Thoracic aorta (tissue), 2 donors: ENCODE measurements at regions not wholly inside any gene's neighbourhood (a gene's known extent, or its start where the extent isn't known, plus 50 kb on each side); places are given as distances from the start of the nearest gene placed in this dataset.

Experiments used
- ATAC-seq: fragments of 150-250 bp; one replicate; pipeline ENCODE4 v1.8.0; 2017; ENCODE audit warnings: low read depth; ENCODE audit not compliant: insufficient number of reproducible peaks, low FRiP score
- DNase-seq: peaks from one replicate; pipeline ENCODE4 v3.0.0-alpha.2; 2020; ENCODE audit warnings: low spot score
- H3K27ac ChIP-seq, 2 donors: fragments of 200-600 bp; sonication (generic); 1 replicate in 1 of 2; 2 replicates in 1 of 2; pipeline ENCODE4 v1.5.1; 2016; ENCODE audit warnings: mild to moderate bottlenecking in 2 of 2, moderate library complexity in 2 of 2
- H3K27me3 ChIP-seq: fragments of 200-600 bp; sonication (generic); replicated peaks from 2 replicates; pipeline ENCODE4 v1.6.0; 2016; ENCODE audit warnings: mild to moderate bottlenecking; ENCODE audit not compliant: insufficient read depth
- H3K36me3 ChIP-seq: fragments of 200-600 bp; sonication (generic); one replicate; pipeline ENCODE4 v1.5.1; 2016
- H3K4me1 ChIP-seq, 2 donors: fragments of 200-600 bp; sonication (generic); 1 replicate in 1 of 2; 2 replicates in 1 of 2; pipeline versions ENCODE4 v1.5.1 to v1.6.0; 2016; ENCODE audit warnings: low read depth in 2 of 2, mild to moderate bottlenecking in 1 of 2; ENCODE audit not compliant: control insufficient read depth in 1 of 2
- H3K4me3 ChIP-seq: fragments of 200-600 bp; sonication (generic); 2 replicates; pipeline ENCODE4 v1.5.1; 2016; ENCODE audit warnings: mild to moderate bottlenecking
- H3K9me3 ChIP-seq: fragments of 200-600 bp; sonication (generic); 2 replicates; pipeline ENCODE4 v1.5.1; 2016
- CTCF ChIP-seq: fragments of 200-600 bp; sonication (generic); IDR thresholded peaks from one replicate; pipeline ENCODE4 v1.5.1; 2019; ENCODE audit warnings: antibody characterized with exemption

GRCh38 chr2:187084524-187084923, 235.6 kb upstream of the ZSWIM2 start:
- no peak for ATAC-seq
- Histone ChIP-seq H3K4me3 (no peak overlapping the region), H3K36me3 (no peaks in the 10 kb centered on the region), H3K4me1 (no peaks in the 10 kb centered on the region), H3K9me3 (no peaks in the 10 kb centered on the region), H3K27ac (no peak overlapping the region), H3K27me3 (no peaks in the 10 kb centered on the region)
- DNase-seq, result no peak
- no peak for TF ChIP-seq CTCF

- H3K9me3 ChIP-seq, result no peaks in the 10 kb centered on the region
- no peak overlapping the region for H3K27ac ChIP-seq
- no peak for DNase-seq
- H3K4me3 ChIP-seq, result no peak overlapping the region
- ATAC-seq, result no peak
- no peaks in the 10 kb centered on the region for H3K36me3 ChIP-seq
- no peak for TF ChIP-seq CTCF
- no peaks in the 10 kb centered on the region for H3K4me1 ChIP-seq
- no peaks in the 10 kb centered on the region for H3K27me3 ChIP-seq
Observed at GRCh38 chr2:187081461-187081860, 232.5 kb upstream of the ZSWIM2 start.

- Histone ChIP-seq H3K4me3 (no peak overlapping the region), H3K27ac (no peak overlapping the region), H3K27me3 (no peaks in the 10 kb centered on the region), H3K9me3 (no peaks in the 10 kb centered on the region), H3K4me1 (no peaks in the 10 kb centered on the region), H3K36me3 (no peaks in the 10 kb centered on the region)
- TF ChIP-seq CTCF, result no peak
- ATAC-seq (no peak), DNase-seq (no peak)
Observed at GRCh38 chr2:187079901-187080300, 230.9 kb upstream of the ZSWIM2 start.

DNA sequence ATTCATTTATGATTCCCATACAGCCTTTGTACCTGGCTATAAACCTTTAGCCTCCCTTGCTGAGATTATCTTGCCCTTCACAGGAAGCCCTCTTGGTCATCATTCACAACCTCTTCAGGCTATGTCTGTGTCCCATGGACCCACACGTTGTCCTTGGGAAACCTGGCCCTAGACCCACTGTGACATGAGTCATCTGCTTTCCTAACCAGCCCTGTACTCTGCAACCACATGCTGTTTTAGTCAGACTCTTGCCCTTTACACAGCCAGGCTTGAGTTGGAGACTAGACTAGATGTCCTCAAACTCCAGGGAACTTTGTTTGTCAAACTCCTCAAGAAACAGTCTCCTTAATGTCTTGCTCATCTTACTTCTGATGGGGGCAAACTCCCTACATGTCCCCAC, 229.3 kb upstream of the ZSWIM2 start:
- TF ChIP-seq CTCF, result no peak
- H3K9me3 ChIP-seq, result no peaks in the 10 kb centered on the region
- no peak overlapping the region for H3K4me3 ChIP-seq
- no peak for ATAC-seq
- DNase-seq, result no peak
- no peaks in the 10 kb centered on the region for H3K27me3 ChIP-seq
- no peaks in the 10 kb centered on the region for H3K36me3 ChIP-seq
- H3K4me1 ChIP-seq, result no peaks in the 10 kb centered on the region
- no peak overlapping the region for H3K27ac ChIP-seq

- no peaks in the 10 kb centered on the region for H3K36me3 ChIP-seq
- DNase-seq, result no peak
- H3K4me1 ChIP-seq, result no peaks in the 10 kb centered on the region
- no peak for ATAC-seq
- no peak for TF ChIP-seq CTCF
- H3K4me3 ChIP-seq, result no peak overlapping the region
- no peaks in the 10 kb centered on the region for H3K9me3 ChIP-seq
- no peaks in the 10 kb centered on the region for H3K27me3 ChIP-seq
- no peak overlapping the region for H3K27ac ChIP-seq
Observed at GRCh38 chr2:187075671-187076070, 226.7 kb upstream of the ZSWIM2 start.
